ENCODE measurements at regions not wholly inside any gene's neighbourhood (a gene's known extent, or its start where the extent isn't known, plus 50 kb on each side); places are given as distances from the start of the nearest gene placed in this dataset.

- intact Hi-C loops (cut with DNase I) = no loop called here
- DNase-seq = peak in 1 of 7 donors; percentile 18
Measured at GRCh38 chr11:116689413-116690127, 83.2 kb downstream of the BUD13 start.

GRCh38 chr11:116688202-116688540 is 84.6 kb downstream of the BUD13 start:
- TF ChIP-seq CTCF (IDR thresholded peaks at IDR 0.05) = no peak
- TF ChIP-seq POLR2A (IDR thresholded peaks at IDR 0.05) = no peak
- intact Hi-C loops (cut with DNase I) = no loop called here
- Histone ChIP-seq H3K36me3 (replicated peaks in 1 of 2) (no peaks in the 10 kb centered on the region), H3K27me3 (no peaks in the 10 kb centered on the region), H3K9me3 (replicated peaks in 1 of 3) (no peaks in the 10 kb centered on the region), H3K4me3 (no peak overlapping the region), H3K27ac (no peak overlapping the region), H3K4me1 (replicated peaks in 1 of 2) (no peaks in the 10 kb centered on the region)
- peak in 1 of 7 donors; percentile 14 for DNase-seq
- 66 to 72% (median 68%) methylated on average over 6 of the region's 6 CpGs for WGBS, 4 donors

More at GRCh38 chr11:116689413-116690127, 83.2 kb downstream of the BUD13 start:
- Histone ChIP-seq H3K27me3 (no peaks in the 10 kb centered on the region), H3K9me3 (replicated peaks in 1 of 3) (no peaks in the 10 kb centered on the region), H3K4me3 (no peak overlapping the region), H3K27ac (no peak overlapping the region), H3K4me1 (replicated peaks in 1 of 2) (no peaks in the 10 kb centered on the region), H3K36me3 (replicated peaks in 1 of 2) (no peaks in the 10 kb centered on the region)
- WGBS, 4 donors = 78 to 90% (median 86%) methylated on average over 10 to 12 of the region's 12 CpGs
- TF ChIP-seq CTCF (IDR thresholded peaks at IDR 0.05) (no peak), POLR2A (IDR thresholded peaks at IDR 0.05) (no peak)

GRCh38 chr11:116687458-116688201 is 85.2 kb downstream of the BUD13 start:
- Histone ChIP-seq H3K36me3 (replicated peaks in 1 of 2) (no peaks in the 10 kb centered on the region), H3K4me1 (replicated peaks in 1 of 2) (no peaks in the 10 kb centered on the region), H3K9me3 (replicated peaks in 1 of 3) (no peaks in the 10 kb centered on the region), H3K4me3 (no peak overlapping the region), H3K27ac (no peak overlapping the region), H3K27me3 (no peaks in the 10 kb centered on the region)
- 59 to 69% (median 60%) methylated on average over 5 to 6 of the region's 6 CpGs for WGBS, 4 donors
- intact Hi-C loops (cut with DNase I) = no loop called here
- TF ChIP-seq POLR2A (IDR thresholded peaks at IDR 0.05) = no peak
- TF ChIP-seq CTCF (IDR thresholded peaks at IDR 0.05) = no peak
- DNase-seq = peak in 1 of 7 donors; percentile 11

GRCh38 chr11:116686866-116687265 is 85.9 kb downstream of the BUD13 start:
- H3K9me3 ChIP-seq (replicated peaks in 1 of 3) = no peaks in the 10 kb centered on the region
- no peak overlapping the region for H3K4me3 ChIP-seq
- WGBS, 4 donors = 57 to 68% (median 65%) methylated on average over 9 of the region's 9 CpGs
- TF ChIP-seq CTCF (IDR thresholded peaks at IDR 0.05) (no peak), POLR2A (IDR thresholded peaks at IDR 0.05) (no peak)
- H3K36me3 ChIP-seq (replicated peaks in 1 of 2) = no peaks in the 10 kb centered on the region
- intact Hi-C loops (cut with DNase I) = no loop called here
- peak in 1 of 7 donors; percentile 35 for DNase-seq
- no peak overlapping the region for H3K27ac ChIP-seq
- no peaks in the 10 kb centered on the region for H3K4me1 ChIP-seq (replicated peaks in 1 of 2)
- H3K27me3 ChIP-seq = no peaks in the 10 kb centered on the region
